Panc1 (cell line): ENCODE measurements at regions not wholly inside any gene's neighbourhood (a gene's known extent, or its start where the extent isn't known, plus 50 kb on each side); places are given as distances from the start of the nearest gene placed in this dataset.

ENCODE experiments used
- CTCF ChIP-seq: fragments of 450-650 bp; IDR thresholded peaks from 2 replicates; pipeline ENCODE4 v1.5.1; 2017; ENCODE audit warnings: mild to moderate bottlenecking
- TF ChIP-seq, protein P1 (sequence below), 2 experiments: IDR thresholded peaks; 2 replicates each; pipeline ENCODE4 v1.6.1; 2011 to 2012; ENCODE audit warnings: low read depth in 2 of 2, control low read depth in 1 of 2, low read length in 1 of 2, mild to moderate bottlenecking in 1 of 2, moderate library complexity in 1 of 2; ENCODE audit not compliant: insufficient read depth in 1 of 2

DNA sequence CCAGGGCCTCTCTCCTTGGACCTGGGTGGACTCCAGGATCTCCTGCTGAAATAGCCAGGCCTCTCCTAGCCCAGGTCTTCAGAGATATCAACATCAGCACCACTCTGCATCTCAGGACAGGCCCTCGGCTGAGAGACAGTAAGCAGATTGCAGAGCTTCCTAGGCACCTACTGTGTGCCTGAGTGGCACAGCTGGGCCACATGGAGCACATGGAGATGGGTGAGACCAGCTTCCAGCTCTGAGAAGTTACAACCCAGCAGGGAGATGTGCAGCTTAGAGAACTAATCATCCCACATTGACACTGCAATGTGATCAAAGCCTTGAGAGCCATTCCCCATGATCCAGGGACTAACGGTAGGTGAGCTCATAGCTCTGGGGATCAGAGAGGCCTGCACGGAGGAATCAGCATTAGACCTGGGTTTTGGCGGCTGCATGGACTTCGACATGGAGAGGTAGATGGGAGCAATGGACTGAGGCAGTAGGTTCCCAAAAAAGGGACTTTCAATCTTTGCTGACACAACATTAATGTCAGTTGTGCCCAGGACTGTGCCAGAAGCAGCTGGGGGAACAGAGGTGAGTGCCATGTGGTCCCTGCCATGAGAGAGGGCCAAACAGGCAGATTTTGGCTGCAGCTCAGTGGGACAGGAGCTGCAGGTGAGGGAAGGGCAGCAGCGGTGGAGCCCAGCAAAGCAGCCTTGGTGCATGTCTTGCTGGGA, 76.0 kb upstream of the LEP start:
- no peak for TF ChIP-seq CTCF
- TF ChIP-seq, protein P1, sequence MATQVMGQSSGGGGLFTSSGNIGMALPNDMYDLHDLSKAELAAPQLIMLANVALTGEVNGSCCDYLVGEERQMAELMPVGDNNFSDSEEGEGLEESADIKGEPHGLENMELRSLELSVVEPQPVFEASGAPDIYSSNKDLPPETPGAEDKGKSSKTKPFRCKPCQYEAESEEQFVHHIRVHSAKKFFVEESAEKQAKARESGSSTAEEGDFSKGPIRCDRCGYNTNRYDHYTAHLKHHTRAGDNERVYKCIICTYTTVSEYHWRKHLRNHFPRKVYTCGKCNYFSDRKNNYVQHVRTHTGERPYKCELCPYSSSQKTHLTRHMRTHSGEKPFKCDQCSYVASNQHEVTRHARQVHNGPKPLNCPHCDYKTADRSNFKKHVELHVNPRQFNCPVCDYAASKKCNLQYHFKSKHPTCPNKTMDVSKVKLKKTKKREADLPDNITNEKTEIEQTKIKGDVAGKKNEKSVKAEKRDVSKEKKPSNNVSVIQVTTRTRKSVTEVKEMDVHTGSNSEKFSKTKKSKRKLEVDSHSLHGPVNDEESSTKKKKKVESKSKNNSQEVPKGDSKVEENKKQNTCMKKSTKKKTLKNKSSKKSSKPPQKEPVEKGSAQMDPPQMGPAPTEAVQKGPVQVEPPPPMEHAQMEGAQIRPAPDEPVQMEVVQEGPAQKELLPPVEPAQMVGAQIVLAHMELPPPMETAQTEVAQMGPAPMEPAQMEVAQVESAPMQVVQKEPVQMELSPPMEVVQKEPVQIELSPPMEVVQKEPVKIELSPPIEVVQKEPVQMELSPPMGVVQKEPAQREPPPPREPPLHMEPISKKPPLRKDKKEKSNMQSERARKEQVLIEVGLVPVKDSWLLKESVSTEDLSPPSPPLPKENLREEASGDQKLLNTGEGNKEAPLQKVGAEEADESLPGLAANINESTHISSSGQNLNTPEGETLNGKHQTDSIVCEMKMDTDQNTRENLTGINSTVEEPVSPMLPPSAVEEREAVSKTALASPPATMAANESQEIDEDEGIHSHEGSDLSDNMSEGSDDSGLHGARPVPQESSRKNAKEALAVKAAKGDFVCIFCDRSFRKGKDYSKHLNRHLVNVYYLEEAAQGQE (IDR thresholded peaks at IDR 0.05; ENCODE audit: insufficient read depth in 1 of 2, low read depth in 2 of 2, low read length in 1 of 2) = no peak
